Left lobe of liver (tissue), 2 donors: ENCODE measurements at regions not wholly inside any gene's neighbourhood (a gene's known extent, or its start where the extent isn't known, plus 50 kb on each side); places are given as distances from the start of the nearest gene placed in this dataset.

Source experiments
- ATAC-seq: fragments of 200-7000 bp; cut with Tn5 transposase; one replicate; pipeline ENCODE4 v1.9.1; 2020; ENCODE audit warnings: mild to moderate bottlenecking, moderate library complexity
- DNase-seq: peaks from one replicate; pipeline ENCODE4 v3.0.0-alpha.2; 2020; ENCODE audit warnings: low spot score
- donor health status: DM: no; HTN: no; CAD: no; lungs with moderate emphysema.
- donor health status: DM: no; HTN: yes; CAD: no.

- ATAC-seq (no peak), DNase-seq (no peak)
Measured at GRCh38 chrX:15191830-15192229, 78.1 kb downstream of the ASB9 start.

DNA sequence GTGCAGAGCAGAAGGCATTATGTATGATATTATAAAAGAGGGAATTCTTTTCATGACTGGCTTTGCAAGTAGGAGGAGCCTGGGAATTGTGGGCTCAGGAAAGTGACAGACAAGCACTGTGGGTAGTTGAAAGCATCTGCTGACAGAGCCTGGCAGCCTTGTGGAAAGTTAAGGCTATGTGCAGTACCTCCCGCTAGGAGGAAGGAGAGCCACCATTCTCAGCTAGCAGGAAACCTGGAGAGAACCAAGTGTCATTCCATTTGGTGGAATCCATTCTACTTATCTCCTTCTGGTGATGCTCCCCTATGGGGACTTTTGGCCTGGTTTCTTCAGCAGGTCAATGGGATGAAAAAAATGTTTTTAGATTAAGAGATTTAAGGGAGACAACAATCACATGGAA is 81.8 kb downstream of the ASB9 start:
- no peak for ATAC-seq

DNA sequence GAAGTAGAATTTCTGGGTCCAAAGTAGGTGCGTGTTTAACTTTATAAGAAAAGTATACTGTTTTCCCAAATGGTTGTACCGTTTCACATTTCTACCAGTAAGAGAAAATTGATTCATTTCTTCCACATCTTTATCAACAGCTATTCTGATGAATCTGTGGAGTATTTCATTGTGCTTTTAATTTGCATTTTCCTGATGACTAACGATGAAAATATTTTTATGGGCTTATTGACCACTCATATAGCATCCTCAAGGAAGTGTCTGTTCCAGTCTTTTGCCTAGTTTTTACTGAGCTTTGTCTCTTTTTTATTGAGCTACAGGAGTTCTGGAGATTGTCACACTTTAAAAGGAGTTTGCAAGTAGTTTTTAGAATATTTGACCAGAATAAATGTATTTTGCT is 92.6 kb downstream of the ASB9 start:
- ATAC-seq = no peak
- no peak for DNase-seq

More for the DNA sequence above, 81.8 kb downstream of the ASB9 start:
- no peak for DNase-seq

DNA sequence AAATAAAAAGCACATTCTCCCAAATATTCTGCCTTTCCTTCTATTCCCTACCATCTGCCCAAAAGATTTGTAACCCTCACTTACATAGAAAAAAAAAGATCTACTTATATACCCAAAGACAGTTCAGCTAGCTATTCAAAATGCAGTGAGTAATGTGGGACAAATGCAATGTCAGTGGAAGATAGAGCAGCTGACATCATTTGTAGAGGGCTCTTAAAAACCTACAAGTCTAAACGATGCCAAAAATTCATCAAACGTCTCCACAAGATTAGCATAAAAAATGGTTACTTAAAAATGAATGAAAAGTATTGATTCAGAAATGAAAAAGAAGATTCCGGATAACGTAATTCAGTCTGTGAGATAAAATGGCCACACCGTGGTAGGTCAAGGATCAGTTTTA is 96.5 kb downstream of the ASB9 start:
- ATAC-seq = no peak

DNA sequence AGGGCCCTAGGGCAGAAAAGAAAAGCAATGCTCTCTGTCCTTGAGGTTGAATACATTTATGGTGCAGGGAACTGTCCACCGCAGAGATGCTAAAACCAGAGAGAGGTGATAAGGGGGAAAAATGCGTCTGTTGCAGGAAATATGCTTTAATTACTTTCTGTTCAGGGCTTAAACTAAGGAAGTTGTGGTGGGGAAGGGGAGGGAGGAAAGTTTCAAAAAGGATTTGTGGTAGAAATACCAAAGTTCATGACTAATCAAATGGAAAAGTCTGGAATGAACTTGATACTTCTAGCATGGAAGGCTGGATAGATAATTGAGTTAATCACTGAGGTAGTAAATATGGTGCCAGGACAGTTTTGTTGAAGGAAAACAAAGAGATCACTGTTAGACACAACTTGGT is 99.0 kb downstream of the ASB9 start:
- no peak for ATAC-seq
- no peak for DNase-seq

More for the DNA sequence above, 96.5 kb downstream of the ASB9 start:
- no peak for DNase-seq

DNA sequence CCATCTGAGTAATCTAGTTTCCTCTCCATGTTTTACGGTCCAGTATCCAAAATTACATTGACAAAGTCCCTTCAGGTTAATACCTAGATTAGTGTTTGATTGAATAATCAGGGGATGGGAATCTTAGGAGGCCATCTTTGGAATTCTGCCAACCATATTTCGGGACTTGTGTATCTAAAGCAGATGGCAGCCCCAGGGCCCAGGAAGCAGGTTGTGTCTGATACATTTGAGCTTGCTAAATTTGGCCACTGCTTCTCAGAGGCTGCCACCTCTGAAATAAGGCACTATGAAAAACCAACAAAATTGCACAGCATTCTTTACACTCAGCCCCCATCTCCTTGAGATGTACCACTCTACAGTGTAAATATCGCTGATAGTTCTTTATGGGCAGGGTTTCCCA is 102.1 kb downstream of the ASB9 start:
- DNase-seq (no peak), ATAC-seq (no peak)

DNA sequence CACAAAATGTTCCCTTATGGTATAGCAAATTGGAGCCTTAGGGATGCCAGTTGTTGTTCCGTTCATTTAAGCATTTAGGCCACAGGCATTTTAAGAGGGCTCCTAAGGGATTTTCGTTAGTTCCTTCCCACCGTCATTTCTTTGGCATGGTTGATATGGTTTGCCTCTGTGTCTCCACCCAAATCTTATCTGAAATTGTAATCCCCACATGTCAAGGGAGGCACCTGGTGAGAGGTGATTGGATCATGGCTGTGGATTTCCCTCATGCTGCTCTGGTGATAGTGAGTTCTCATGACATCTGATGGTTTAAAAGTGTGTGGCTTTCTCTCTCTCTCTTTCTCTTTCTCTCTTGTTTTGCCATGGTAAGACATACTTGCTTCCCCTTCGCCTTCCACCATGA is 104.1 kb downstream of the ASB9 start:
- no peak for DNase-seq
- no peak for ATAC-seq

DNA sequence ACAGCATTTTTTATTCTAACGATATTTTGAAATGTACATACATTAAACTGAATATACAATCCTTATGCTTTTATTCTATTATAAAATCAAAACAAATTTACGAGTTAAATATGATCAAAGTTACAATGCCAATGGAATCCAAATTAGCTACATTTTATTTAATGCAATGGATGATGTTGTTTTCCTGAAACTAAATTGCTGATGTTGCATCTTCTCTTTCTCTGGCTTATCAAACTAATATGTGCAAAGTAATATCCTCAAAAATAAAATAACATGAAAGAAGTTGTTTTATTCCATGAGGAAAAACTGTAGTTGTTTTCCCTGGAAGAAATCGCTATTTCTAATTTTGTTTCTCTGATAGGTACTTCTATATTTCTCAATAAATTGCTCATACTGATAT is 106.8 kb downstream of the ASB9 start:
- ATAC-seq (no peak), DNase-seq (no peak)

GRCh38 chrX:15160558-15161095 is 109.3 kb downstream of the ASB9 start:
- ATAC-seq (no peak), DNase-seq (no peak)

- DNase-seq = no peak
- no peak for ATAC-seq
Measured at GRCh38 chrX:15158736-15159406, 111.0 kb downstream of the ASB9 start.

DNA sequence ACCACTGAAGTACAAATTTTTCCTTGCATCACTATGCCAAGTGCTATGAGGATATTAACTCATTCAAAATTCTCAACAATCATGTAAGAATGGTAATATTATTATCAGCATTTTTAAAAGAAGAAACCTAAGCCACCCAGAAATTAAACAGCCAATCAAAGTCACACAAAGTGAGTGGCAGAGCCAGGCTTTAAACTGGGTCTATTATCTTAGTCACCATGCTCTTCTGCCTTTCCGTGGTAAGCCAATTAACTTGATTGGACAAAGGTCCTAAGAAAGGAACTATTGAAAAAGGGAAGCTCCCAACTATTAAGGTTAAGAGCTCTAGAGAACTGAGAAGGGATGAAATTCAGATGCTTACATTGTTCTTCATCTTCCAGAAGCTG is 111.5 kb downstream of the ASB9 start:
- no peak for DNase-seq
- ATAC-seq = no peak

DNA sequence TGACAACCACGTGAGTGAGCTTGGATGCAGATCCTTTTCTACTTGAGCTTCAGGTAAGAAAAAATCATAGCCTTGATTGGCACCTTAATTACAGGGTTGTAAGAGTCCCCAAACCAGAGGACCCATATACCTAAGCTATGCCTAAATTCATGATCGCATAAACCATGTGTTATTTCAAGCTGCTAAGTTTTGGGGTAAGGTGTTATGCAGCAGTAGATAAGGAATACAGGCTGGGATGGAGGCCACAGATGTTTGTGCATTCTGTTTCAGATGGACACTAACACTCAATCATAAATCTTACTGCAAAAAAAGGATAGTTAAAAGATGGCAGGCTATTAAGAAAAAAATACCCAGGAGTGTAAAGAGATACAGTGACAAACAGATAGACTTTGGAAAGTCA is 112.3 kb downstream of the ASB9 start:
- DNase-seq (no peak), ATAC-seq (no peak)

- DNase-seq (no peak), ATAC-seq (no peak)
Measured at GRCh38 chrX:15151267-15152186, 118.4 kb downstream of the ASB9 start.

GRCh38 chrX:15150586-15150985 is 119.3 kb downstream of the ASB9 start:
- DNase-seq (no peak), ATAC-seq (no peak)

DNA sequence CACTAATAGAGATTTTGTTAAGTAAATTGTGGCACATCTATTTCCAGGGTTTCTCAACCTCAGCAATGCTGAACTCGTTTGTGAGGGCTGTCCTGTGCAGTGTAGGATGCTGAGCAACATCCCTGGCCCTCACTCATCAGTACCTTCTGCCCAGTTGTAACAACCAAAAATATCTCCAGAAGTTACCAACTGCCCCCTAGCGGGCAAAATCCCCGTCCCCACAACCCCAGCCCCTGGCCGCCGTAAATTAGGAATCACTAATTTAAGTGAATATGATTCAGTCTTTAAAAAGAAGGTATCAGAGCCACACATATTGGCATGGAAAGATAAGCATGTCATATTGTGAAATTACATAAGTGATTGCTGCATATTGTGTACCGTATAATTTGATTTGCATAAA is 123.4 kb downstream of the ASB9 start:
- peak; percentile 39 for ATAC-seq
- DNase-seq = no peak

DNA sequence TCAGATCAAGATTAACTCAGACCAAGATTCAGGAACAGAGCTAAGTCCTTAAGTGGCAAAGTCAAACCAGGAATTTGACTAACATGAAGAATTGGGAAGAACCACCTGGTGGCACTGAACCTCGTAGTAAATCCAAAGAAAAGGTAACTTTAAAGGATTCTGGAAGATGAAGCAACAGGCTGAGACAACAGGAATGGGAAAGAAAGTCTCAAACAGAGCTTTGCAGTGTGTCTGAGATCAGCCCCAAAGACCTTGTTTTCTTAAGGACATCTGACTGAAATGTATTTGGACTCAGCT is 126.1 kb downstream of the ASB9 start:
- no peak for DNase-seq
- no peak for ATAC-seq

GRCh38 chrX:15143050-15143824 is 126.6 kb downstream of the ASB9 start:
- peak; percentile 45 for DNase-seq
- peak; percentile 92 for ATAC-seq

- ATAC-seq (peak; percentile 63), DNase-seq (peak; percentile 30)
Measured at GRCh38 chrX:15142084-15142715, 127.7 kb downstream of the ASB9 start.

GRCh38 chrX:15136795-15137194 is 133.1 kb downstream of the ASB9 start:
- DNase-seq (no peak), ATAC-seq (no peak)

- DNase-seq (no peak), ATAC-seq (no peak)
Measured at GRCh38 chrX:15129412-15129811, 140.5 kb downstream of the ASB9 start.

GRCh38 chrX:15128861-15129260 is 141.0 kb downstream of the ASB9 start:
- ATAC-seq = no peak
- no peak for DNase-seq
